Upper lobe of left lung (tissue), 6 donors: ENCODE measurements at regions not wholly inside any gene's neighbourhood (a gene's known extent, or its start where the extent isn't known, plus 50 kb on each side); places are given as distances from the start of the nearest gene placed in this dataset.

ENCODE experiments used
- ATAC-seq, 2 donors: fragments of 200-7000 bp; cut with Tn5 transposase; one replicate each; pipeline ENCODE4 v1.9.1; 2022; ENCODE audit warnings: mild to moderate bottlenecking in 2 of 2, moderate library complexity in 2 of 2; ENCODE audit not compliant: low FRiP score in 2 of 2
- DNase-seq, 2 donors: peaks; one replicate each; pipeline ENCODE4 v3.0.0-alpha.2; 2019 to 2020
- H3K27ac ChIP-seq, 4 donors: fragments of 200-600 bp; sonication (generic); one replicate each; pipeline ENCODE4 v1.5.1; 2016 to 2019
- H3K27me3 ChIP-seq, 4 donors: fragments of 200-600 bp; sonication (generic); one replicate each; pipeline ENCODE4 v1.5.1; 2017 to 2019
- H3K36me3 ChIP-seq, 4 donors: fragments of 200-600 bp; sonication (generic); one replicate each; pipeline ENCODE4 v1.5.1; 2016 to 2019
- H3K4me1 ChIP-seq, 4 donors: fragments of 200-600 bp; sonication (generic); one replicate each; pipeline ENCODE4 v1.5.1; 2018 to 2019
- H3K4me3 ChIP-seq, 4 donors: fragments of 200-600 bp; sonication (generic); one replicate each; pipeline ENCODE4 v1.5.1; 2017 to 2019; ENCODE audit warnings: mild to moderate bottlenecking in 2 of 4, moderate library complexity in 1 of 4
- H3K9me3 ChIP-seq, 4 donors: fragments of 200-600 bp; sonication (generic); one replicate each; pipeline ENCODE4 v1.5.1; 2018 to 2019
- CTCF ChIP-seq, 6 experiments: fragments of 450-650 bp in 4 of 6; fragments of 200-600 bp in 2 of 6; sonication (generic) in 2 of 6; IDR thresholded peaks; one replicate each; pipeline ENCODE4 v1.5.1; 2016 to 2019; ENCODE audit warnings: antibody characterized with exemption in 6 of 6
- EP300 ChIP-seq, 4 donors: sonication (generic); formaldehyde crosslinking; IDR thresholded peaks; one replicate each; pipeline ENCODE4 v1.5.1; 2017; ENCODE audit warnings: antibody characterized with exemption in 4 of 4, control low read depth in 2 of 4
- POLR2A ChIP-seq, 4 donors: fragments of 450-650 bp; IDR thresholded peaks; one replicate each; pipeline ENCODE4 v1.5.1; 2016 to 2017; ENCODE audit warnings: antibody characterized with exemption in 4 of 4, mild to moderate bottlenecking in 2 of 4
- POLR2AphosphoS5 ChIP-seq, 2 donors: sonication (generic); formaldehyde crosslinking; IDR thresholded peaks; one replicate each; pipeline ENCODE4 v1.5.1; 2017; ENCODE audit warnings: antibody characterized with exemption in 2 of 2
- WGBS, 2 donors: methylation state at CpG; one replicate each; pipeline ENCODE4 v1.1.5; 2017 to 2018; 5-methylcytosine and 5-hydroxymethylcytosine counted together
- donor health status: DM: no; HTN: no; CAD: no; lungs with moderate emphysema.
- donor health status: DM: no; HTN: yes; CAD: no; lungs with severe emphysema.

- 57 to 61% methylated on average over 1 of the region's 1 CpG for WGBS, 2 donors
- DNase-seq = no peak
- peaks cover 0 to 3% (median 0%) of the 10 kb centered on the region in 4 donors for H3K4me1 ChIP-seq
- ATAC-seq = no peak
- H3K36me3 ChIP-seq = no peaks in the 10 kb centered on the region
- H3K4me3 ChIP-seq = no peak overlapping the region
- no peaks in the 10 kb centered on the region for H3K27me3 ChIP-seq
- H3K9me3 ChIP-seq = peaks cover 0 to 10% (median 2%) of the 10 kb centered on the region in 4 donors
- H3K27ac ChIP-seq = no peak overlapping the region
- TF ChIP-seq POLR2AphosphoS5 (IDR thresholded peaks at IDR 0.05) (no peak), CTCF (IDR thresholded peaks at IDR 0.05) (no peak), EP300 (IDR thresholded peaks at IDR 0.05) (no peak), POLR2A (IDR thresholded peaks at IDR 0.05) (no peak)
These were observed 214.9 kb upstream of the IL12B start for GRCh38 chr5:159545156-159545555.

- Histone ChIP-seq H3K4me3 (no peak overlapping the region), H3K27ac (no peak overlapping the region), H3K36me3 (no peaks in the 10 kb centered on the region), H3K4me1 (peaks cover 0 to 3% (median 0%) of the 10 kb centered on the region in 4 donors), H3K27me3 (no peaks in the 10 kb centered on the region), H3K9me3 (peaks cover 0 to 10% (median 2%) of the 10 kb centered on the region in 4 donors)
- no peak for TF ChIP-seq CTCF (IDR thresholded peaks at IDR 0.05)
- TF ChIP-seq POLR2A (IDR thresholded peaks at IDR 0.05) = no peak
- TF ChIP-seq POLR2AphosphoS5 (IDR thresholded peaks at IDR 0.05) = no peak
- no peak for TF ChIP-seq EP300 (IDR thresholded peaks at IDR 0.05)
- ATAC-seq (no peak), DNase-seq (no peak)
- 70 to 78% methylated on average over 3 of the region's 3 CpGs for WGBS, 2 donors
These were observed 217.3 kb upstream of the IL12B start for GRCh38 chr5:159547466-159548195.

GRCh38 chr5:159548517-159548916 lies 218.2 kb upstream of the IL12B start:
- DNase-seq (no peak), ATAC-seq (no peak)
- no peaks in the 10 kb centered on the region for H3K36me3 ChIP-seq
- WGBS, 2 donors = 56 to 64% methylated on average over 3 of the region's 3 CpGs
- H3K4me3 ChIP-seq = no peak overlapping the region
- TF ChIP-seq CTCF (IDR thresholded peaks at IDR 0.05) = no peak
- TF ChIP-seq POLR2AphosphoS5 (IDR thresholded peaks at IDR 0.05) = no peak
- no peak for TF ChIP-seq POLR2A (IDR thresholded peaks at IDR 0.05)
- no peak for TF ChIP-seq EP300 (IDR thresholded peaks at IDR 0.05)
- no peak overlapping the region for H3K27ac ChIP-seq
- peaks cover 0 to 3% (median 0%) of the 10 kb centered on the region in 4 donors for H3K4me1 ChIP-seq
- H3K9me3 ChIP-seq = peaks cover 0 to 10% (median 2%) of the 10 kb centered on the region in 4 donors
- no peaks in the 10 kb centered on the region for H3K27me3 ChIP-seq

GRCh38 chr5:159549046-159549445 lies 218.8 kb upstream of the IL12B start:
- H3K27me3 ChIP-seq = no peaks in the 10 kb centered on the region
- no peaks in the 10 kb centered on the region for H3K36me3 ChIP-seq
- H3K4me3 ChIP-seq = no peak overlapping the region
- DNase-seq (no peak), ATAC-seq (no peak)
- H3K27ac ChIP-seq = no peak overlapping the region
- peaks cover 0 to 10% (median 2%) of the 10 kb centered on the region in 4 donors for H3K9me3 ChIP-seq
- TF ChIP-seq POLR2AphosphoS5 (IDR thresholded peaks at IDR 0.05) = no peak
- TF ChIP-seq POLR2A (IDR thresholded peaks at IDR 0.05) = no peak
- TF ChIP-seq CTCF (IDR thresholded peaks at IDR 0.05) = no peak
- no peak for TF ChIP-seq EP300 (IDR thresholded peaks at IDR 0.05)
- 64 to 70% methylated on average over 1 of the region's 1 CpG for WGBS, 2 donors
- peaks cover 0 to 3% (median 0%) of the 10 kb centered on the region in 4 donors for H3K4me1 ChIP-seq

- H3K27ac ChIP-seq = no peak overlapping the region
- DNase-seq (no peak), ATAC-seq (no peak)
- no peak overlapping the region for H3K4me3 ChIP-seq
- no peaks in the 10 kb centered on the region for H3K36me3 ChIP-seq
- TF ChIP-seq CTCF (IDR thresholded peaks at IDR 0.05) = no peak
- TF ChIP-seq EP300 (IDR thresholded peaks at IDR 0.05) = no peak
- no peak for TF ChIP-seq POLR2AphosphoS5 (IDR thresholded peaks at IDR 0.05)
- TF ChIP-seq POLR2A (IDR thresholded peaks at IDR 0.05) = no peak
- H3K9me3 ChIP-seq = peaks cover 0 to 10% (median 2%) of the 10 kb centered on the region in 4 donors
- WGBS, 2 donors = 88 to 89% methylated on average over 1 of the region's 1 CpG
- peaks cover 0 to 3% (median 0%) of the 10 kb centered on the region in 4 donors for H3K4me1 ChIP-seq
- no peaks in the 10 kb centered on the region for H3K27me3 ChIP-seq
These were observed 220.7 kb upstream of the IL12B start for GRCh38 chr5:159550951-159551350.
